Tibial nerve (tissue), 4 donors: ENCODE measurements at regions not wholly inside any gene's neighbourhood (a gene's known extent, or its start where the extent isn't known, plus 50 kb on each side); places are given as distances from the start of the nearest gene placed in this dataset.
"Not testable (repeated sequence)": the region's sequence is repeated elsewhere in the genome, so short reads cannot be mapped to it uniquely, and the experiment has no call there.

ENCODE experiments used
- DNase-seq, 2 donors: peaks; one replicate each; pipeline ENCODE4 v3.0.0-alpha.2; 2019; ENCODE audit warnings: low spot score in 2 of 2
- H3K27ac ChIP-seq, 4 donors: fragments of 200-600 bp; sonication (generic) in 3 of 4; one replicate each; pipeline ENCODE4 v1.5.1; 2017 to 2019; ENCODE audit warnings: mild to moderate bottlenecking in 1 of 4
- H3K27me3 ChIP-seq, 2 donors: fragments of 200-600 bp; sonication (generic) in 1 of 2; one replicate each; pipeline versions ENCODE4 v1.5.1 to v1.6.0; 2017 to 2019
- H3K36me3 ChIP-seq, 3 donors: fragments of 200-600 bp; sonication (generic); one replicate each; pipeline ENCODE4 v1.5.1; 2018 to 2019
- H3K4me1 ChIP-seq, 4 donors: fragments of 200-600 bp; sonication (generic) in 3 of 4; one replicate each; pipeline ENCODE4 v1.5.1; 2017 to 2019
- H3K4me3 ChIP-seq, 4 donors: fragments of 200-600 bp; sonication (generic) in 3 of 4; one replicate each; pipeline ENCODE4 v1.5.1; 2017 to 2019; ENCODE audit warnings: mild to moderate bottlenecking in 1 of 4, moderate library complexity in 1 of 4
- H3K9me3 ChIP-seq, 4 donors: fragments of 200-600 bp; sonication (generic) in 3 of 4; one replicate each; pipeline ENCODE4 v1.5.1; 2017 to 2019
- EP300 ChIP-seq, 2 donors: sonication (generic); formaldehyde crosslinking; IDR thresholded peaks; one replicate each; pipeline ENCODE4 v1.6.1; 2017; ENCODE audit warnings: antibody characterized with exemption in 2 of 2, mild to moderate bottlenecking in 1 of 2
- POLR2A ChIP-seq, 2 donors: fragments of 450-650 bp; IDR thresholded peaks; one replicate each; pipeline ENCODE4 v1.6.1; 2017; ENCODE audit warnings: antibody characterized with exemption in 2 of 2, mild to moderate bottlenecking in 2 of 2, moderate library complexity in 2 of 2
- WGBS, 2 donors: methylation state at CpG; one replicate each; pipeline ENCODE4 v1.1.5; 2018; 5-methylcytosine and 5-hydroxymethylcytosine counted together
- TF ChIP-seq, protein P1 (sequence below), 5 experiments: fragments of 200-600 bp in 3 of 5; fragments of 450-650 bp in 2 of 5; sonication (generic) in 3 of 5; IDR thresholded peaks; one replicate each; pipeline ENCODE4 v1.5.1; 2016 to 2019; ENCODE audit warnings: antibody characterized with exemption in 5 of 5, mild to moderate bottlenecking in 3 of 5, moderate library complexity in 2 of 5

DNA sequence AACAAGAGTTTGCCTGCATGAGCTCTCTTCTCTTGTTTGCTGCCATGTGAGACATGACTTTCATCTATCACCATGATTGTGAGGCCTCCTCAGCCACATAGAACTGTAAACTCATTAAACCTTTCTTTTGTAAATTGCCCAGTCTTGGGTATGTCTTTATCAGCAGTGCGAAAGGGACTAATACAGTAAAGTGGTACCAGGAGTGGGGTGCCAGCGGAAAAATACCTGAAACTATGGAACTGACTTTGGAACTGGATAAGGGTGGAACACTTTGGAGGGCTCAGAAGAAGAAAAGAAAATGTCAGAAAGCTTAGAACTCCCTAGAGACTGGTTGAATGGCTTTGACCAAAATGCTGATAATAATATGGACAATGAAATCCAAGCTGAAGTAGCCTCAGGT, 260.9 kb downstream of the DSC3 start:
- H3K27ac ChIP-seq: no peak overlapping the region
- DNase-seq: no peak
- H3K36me3 ChIP-seq: no peaks in the 10 kb centered on the region
- H3K4me1 ChIP-seq: no peaks in the 10 kb centered on the region
- peaks cover 0 to 14% (median 0%) of the 10 kb centered on the region in 4 donors for H3K9me3 ChIP-seq
- no peaks in the 10 kb centered on the region for H3K27me3 ChIP-seq
- H3K4me3 ChIP-seq: no peak overlapping the region
- TF ChIP-seq POLR2A (IDR thresholded peaks at IDR 0.05) (no peak), EP300 (IDR thresholded peaks at IDR 0.05) (no peak)
- TF ChIP-seq, protein P1, sequence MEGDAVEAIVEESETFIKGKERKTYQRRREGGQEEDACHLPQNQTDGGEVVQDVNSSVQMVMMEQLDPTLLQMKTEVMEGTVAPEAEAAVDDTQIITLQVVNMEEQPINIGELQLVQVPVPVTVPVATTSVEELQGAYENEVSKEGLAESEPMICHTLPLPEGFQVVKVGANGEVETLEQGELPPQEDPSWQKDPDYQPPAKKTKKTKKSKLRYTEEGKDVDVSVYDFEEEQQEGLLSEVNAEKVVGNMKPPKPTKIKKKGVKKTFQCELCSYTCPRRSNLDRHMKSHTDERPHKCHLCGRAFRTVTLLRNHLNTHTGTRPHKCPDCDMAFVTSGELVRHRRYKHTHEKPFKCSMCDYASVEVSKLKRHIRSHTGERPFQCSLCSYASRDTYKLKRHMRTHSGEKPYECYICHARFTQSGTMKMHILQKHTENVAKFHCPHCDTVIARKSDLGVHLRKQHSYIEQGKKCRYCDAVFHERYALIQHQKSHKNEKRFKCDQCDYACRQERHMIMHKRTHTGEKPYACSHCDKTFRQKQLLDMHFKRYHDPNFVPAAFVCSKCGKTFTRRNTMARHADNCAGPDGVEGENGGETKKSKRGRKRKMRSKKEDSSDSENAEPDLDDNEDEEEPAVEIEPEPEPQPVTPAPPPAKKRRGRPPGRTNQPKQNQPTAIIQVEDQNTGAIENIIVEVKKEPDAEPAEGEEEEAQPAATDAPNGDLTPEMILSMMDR (IDR thresholded peaks at IDR 0.05): no peak
- 91 to 92% methylated on average over 2 of the region's 2 CpGs for WGBS, 2 donors

DNA sequence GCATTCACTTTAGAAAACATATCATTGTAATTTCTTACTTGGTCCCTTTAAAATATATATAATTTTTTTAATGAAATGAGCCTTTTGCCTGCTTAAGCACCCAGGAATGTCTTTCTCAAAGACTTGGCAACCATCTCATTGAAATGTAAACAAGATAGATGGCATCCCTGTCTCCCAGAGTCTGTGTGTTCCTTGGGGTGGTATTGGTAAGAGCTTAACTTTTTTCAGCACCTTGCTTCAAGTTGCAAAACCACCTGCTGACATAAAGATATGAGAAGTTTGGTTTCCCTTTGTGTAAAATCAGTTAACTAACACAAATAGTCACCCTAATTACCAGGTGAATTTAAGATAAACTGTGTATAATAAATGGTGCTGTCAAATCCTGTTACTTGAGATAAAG, 266.9 kb downstream of the DSC3 start:
- H3K9me3 ChIP-seq: peaks cover 0 to 10% (median 2%) of the 10 kb centered on the region in 4 donors
- no peak overlapping the region for H3K27ac ChIP-seq
- TF ChIP-seq, protein P1 (IDR thresholded peaks at IDR 0.05): no peak
- TF ChIP-seq POLR2A (IDR thresholded peaks at IDR 0.05): no peak
- no peaks in the 10 kb centered on the region for H3K4me1 ChIP-seq
- H3K4me3 ChIP-seq: no peak overlapping the region
- H3K36me3 ChIP-seq: no peaks in the 10 kb centered on the region
- no peak for DNase-seq
- H3K27me3 ChIP-seq: no peaks in the 10 kb centered on the region

DNA sequence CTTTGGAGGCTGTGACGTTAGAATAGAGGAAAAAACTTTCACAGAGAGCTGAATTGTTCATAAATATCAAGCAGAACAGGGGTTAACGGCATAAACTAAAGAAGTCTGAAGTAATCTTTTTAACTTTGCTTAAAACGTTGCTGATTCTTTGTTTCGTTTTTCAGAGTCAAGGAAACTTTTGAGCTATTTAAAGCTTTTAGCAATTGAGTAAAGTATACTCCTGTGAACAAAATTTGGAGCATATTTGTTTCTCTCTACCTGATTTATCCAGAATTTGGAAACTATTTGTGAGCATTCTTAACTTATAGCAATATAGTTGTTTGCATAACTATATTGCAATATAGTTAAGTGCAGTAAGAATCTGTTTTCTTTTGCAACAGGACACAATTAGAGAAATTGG, 270.4 kb downstream of the DSC3 start:
- not testable (repeated sequence) for H3K9me3 ChIP-seq, H3K4me1 ChIP-seq, H3K27me3 ChIP-seq, H3K4me3 ChIP-seq, H3K27ac ChIP-seq, DNase-seq, H3K36me3 ChIP-seq
- WGBS, 2 donors: 69 to 71% methylated on average over 4 of the region's 4 CpGs

DNA sequence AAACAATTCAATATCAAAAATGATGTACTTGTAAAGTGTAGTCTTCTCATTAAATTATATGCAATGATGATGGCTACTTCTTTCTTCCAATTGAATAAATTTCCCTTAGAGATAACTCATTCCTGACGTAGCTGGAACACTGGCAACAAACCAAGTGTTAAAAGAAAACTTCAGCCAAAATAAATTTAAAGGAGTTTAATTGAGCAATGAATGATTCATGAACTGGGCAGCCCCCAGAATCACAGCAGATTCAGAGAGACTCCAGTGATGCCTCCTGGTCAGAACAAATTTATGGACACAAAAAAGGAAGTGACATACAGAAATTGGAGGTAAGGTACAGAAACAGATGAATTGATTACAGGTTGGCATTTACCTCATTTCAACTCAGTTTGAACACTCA, 276.5 kb downstream of the DSC3 start:
- Histone ChIP-seq H3K4me1 (no peaks in the 10 kb centered on the region), H3K4me3 (no peak overlapping the region), H3K27ac (no peak overlapping the region), H3K36me3 (no peaks in the 10 kb centered on the region), H3K9me3 (no peaks in the 10 kb centered on the region), H3K27me3 (no peaks in the 10 kb centered on the region)
- 33 to 41% methylated on average over 1 of the region's 1 CpG for WGBS, 2 donors
- TF ChIP-seq, protein P1 (IDR thresholded peaks at IDR 0.05): no peak
- no peak for TF ChIP-seq EP300 (IDR thresholded peaks at IDR 0.05)
- no peak for TF ChIP-seq POLR2A (IDR thresholded peaks at IDR 0.05)
- no peak for DNase-seq

DNA sequence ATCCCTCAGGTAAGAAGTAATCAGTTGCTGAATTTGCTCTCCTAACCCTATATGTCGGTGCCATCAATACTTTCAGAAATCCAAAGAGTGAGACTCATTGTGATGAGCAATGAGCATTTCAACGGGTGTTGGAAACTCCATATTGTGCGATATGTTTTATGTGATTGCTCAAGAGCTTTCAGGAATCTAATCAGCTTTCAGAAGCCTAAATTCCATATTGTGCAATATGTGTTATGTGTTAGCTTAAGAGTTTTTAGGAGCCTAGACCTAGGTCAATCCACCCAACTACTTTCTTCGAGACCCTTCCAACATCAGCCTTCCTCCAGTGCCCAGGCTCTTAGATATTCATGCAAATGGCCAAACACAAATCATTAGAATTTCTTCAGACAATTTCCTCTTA, 277.3 kb downstream of the DSC3 start:
- H3K4me3 ChIP-seq: no peak overlapping the region
- DNase-seq: no peak
- TF ChIP-seq, protein P1 (IDR thresholded peaks at IDR 0.05): no peak
- TF ChIP-seq POLR2A (IDR thresholded peaks at IDR 0.05): no peak
- no peak for TF ChIP-seq EP300 (IDR thresholded peaks at IDR 0.05)
- H3K4me1 ChIP-seq: no peaks in the 10 kb centered on the region
- H3K27me3 ChIP-seq: no peaks in the 10 kb centered on the region
- WGBS, 2 donors: 68 to 80% methylated on average over 4 of the region's 4 CpGs
- H3K36me3 ChIP-seq: no peaks in the 10 kb centered on the region
- no peak overlapping the region for H3K27ac ChIP-seq
- no peaks in the 10 kb centered on the region for H3K9me3 ChIP-seq

DNA sequence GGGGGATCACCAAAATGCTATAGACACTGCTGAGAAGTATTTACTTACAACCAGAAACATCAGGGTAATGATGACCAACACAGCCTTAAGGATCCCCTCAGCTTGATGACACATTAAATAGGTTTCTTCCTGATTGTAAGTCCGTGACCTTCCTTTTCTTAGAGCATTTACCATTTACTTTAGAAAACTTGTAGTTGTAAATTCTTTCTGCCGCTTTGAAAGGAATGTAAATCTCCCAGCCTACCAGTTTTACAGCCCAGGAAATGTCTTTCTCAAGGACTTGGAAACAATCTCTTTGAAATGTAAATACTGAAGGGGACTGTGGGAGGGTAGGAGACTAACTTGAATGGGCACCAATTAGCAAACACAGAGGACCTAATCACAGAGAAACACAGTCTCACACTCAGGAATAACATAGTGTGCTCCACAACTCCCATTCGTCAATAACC, 278.6 kb downstream of the DSC3 start:
- TF ChIP-seq EP300 (IDR thresholded peaks at IDR 0.05) (no peak), POLR2A (IDR thresholded peaks at IDR 0.05) (no peak)
- no peaks in the 10 kb centered on the region for H3K4me1 ChIP-seq
- no peaks in the 10 kb centered on the region for H3K36me3 ChIP-seq
- H3K9me3 ChIP-seq: no peaks in the 10 kb centered on the region
- H3K4me3 ChIP-seq: no peak overlapping the region
- H3K27me3 ChIP-seq: no peaks in the 10 kb centered on the region
- DNase-seq: no peak
- H3K27ac ChIP-seq: no peak overlapping the region
- WGBS, 2 donors: 28 to 47% methylated on average over 3 of the region's 3 CpGs
